Thoracic aorta (tissue), 2 donors: ENCODE measurements at regions not wholly inside any gene's neighbourhood (a gene's known extent, or its start where the extent isn't known, plus 50 kb on each side); places are given as distances from the start of the nearest gene placed in this dataset.

ENCODE experiments used
- ATAC-seq: fragments of 150-250 bp; one replicate; pipeline ENCODE4 v1.8.0; 2017; ENCODE audit warnings: low read depth; ENCODE audit not compliant: insufficient number of reproducible peaks, low FRiP score
- DNase-seq: peaks from one replicate; pipeline ENCODE4 v3.0.0-alpha.2; 2020; ENCODE audit warnings: low spot score
- H3K27ac ChIP-seq, 2 donors: fragments of 200-600 bp; sonication (generic); 1 replicate in 1 of 2; 2 replicates in 1 of 2; pipeline ENCODE4 v1.5.1; 2016; ENCODE audit warnings: mild to moderate bottlenecking in 2 of 2, moderate library complexity in 2 of 2
- H3K27me3 ChIP-seq: fragments of 200-600 bp; sonication (generic); replicated peaks from 2 replicates; pipeline ENCODE4 v1.6.0; 2016; ENCODE audit warnings: mild to moderate bottlenecking; ENCODE audit not compliant: insufficient read depth
- H3K36me3 ChIP-seq: fragments of 200-600 bp; sonication (generic); one replicate; pipeline ENCODE4 v1.5.1; 2016
- H3K4me1 ChIP-seq, 2 donors: fragments of 200-600 bp; sonication (generic); 1 replicate in 1 of 2; 2 replicates in 1 of 2; pipeline versions ENCODE4 v1.5.1 to v1.6.0; 2016; ENCODE audit warnings: low read depth in 2 of 2, mild to moderate bottlenecking in 1 of 2; ENCODE audit not compliant: control insufficient read depth in 1 of 2
- H3K4me3 ChIP-seq: fragments of 200-600 bp; sonication (generic); 2 replicates; pipeline ENCODE4 v1.5.1; 2016; ENCODE audit warnings: mild to moderate bottlenecking
- H3K9me3 ChIP-seq: fragments of 200-600 bp; sonication (generic); 2 replicates; pipeline ENCODE4 v1.5.1; 2016
- TF ChIP-seq, protein P1 (sequence below): fragments of 200-600 bp; sonication (generic); IDR thresholded peaks from one replicate; pipeline ENCODE4 v1.5.1; 2019; ENCODE audit warnings: antibody characterized with exemption

DNA sequence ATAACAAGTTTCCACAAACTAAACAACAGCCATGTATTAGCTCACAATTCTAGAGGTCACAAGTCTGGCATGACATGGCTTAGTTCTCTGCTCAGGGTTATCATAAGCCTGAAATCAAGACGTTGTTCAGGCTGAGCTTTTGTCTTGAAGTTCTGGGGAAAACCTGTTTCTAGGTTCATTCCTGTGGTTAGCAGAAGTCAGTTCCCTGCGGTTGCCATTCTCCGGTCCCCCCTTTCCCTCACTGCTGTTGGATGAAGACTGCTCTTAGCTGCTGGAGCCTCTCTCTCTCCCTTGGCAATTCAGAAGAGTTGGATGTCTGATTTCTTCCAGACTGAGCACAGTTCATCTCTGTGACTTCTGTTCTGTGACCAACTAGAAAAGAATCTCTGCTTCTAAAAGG is 962.6 kb downstream of the PCDH7 start:
- Histone ChIP-seq H3K36me3 (no peaks in the 10 kb centered on the region), H3K4me3 (no peak overlapping the region), H3K9me3 (no peaks in the 10 kb centered on the region), H3K27me3 (no peaks in the 10 kb centered on the region), H3K4me1 (no peaks in the 10 kb centered on the region), H3K27ac (no peak overlapping the region)
- TF ChIP-seq, protein P1, sequence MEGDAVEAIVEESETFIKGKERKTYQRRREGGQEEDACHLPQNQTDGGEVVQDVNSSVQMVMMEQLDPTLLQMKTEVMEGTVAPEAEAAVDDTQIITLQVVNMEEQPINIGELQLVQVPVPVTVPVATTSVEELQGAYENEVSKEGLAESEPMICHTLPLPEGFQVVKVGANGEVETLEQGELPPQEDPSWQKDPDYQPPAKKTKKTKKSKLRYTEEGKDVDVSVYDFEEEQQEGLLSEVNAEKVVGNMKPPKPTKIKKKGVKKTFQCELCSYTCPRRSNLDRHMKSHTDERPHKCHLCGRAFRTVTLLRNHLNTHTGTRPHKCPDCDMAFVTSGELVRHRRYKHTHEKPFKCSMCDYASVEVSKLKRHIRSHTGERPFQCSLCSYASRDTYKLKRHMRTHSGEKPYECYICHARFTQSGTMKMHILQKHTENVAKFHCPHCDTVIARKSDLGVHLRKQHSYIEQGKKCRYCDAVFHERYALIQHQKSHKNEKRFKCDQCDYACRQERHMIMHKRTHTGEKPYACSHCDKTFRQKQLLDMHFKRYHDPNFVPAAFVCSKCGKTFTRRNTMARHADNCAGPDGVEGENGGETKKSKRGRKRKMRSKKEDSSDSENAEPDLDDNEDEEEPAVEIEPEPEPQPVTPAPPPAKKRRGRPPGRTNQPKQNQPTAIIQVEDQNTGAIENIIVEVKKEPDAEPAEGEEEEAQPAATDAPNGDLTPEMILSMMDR, result no peak
- DNase-seq, result no peak
- ATAC-seq, result no peak

DNA sequence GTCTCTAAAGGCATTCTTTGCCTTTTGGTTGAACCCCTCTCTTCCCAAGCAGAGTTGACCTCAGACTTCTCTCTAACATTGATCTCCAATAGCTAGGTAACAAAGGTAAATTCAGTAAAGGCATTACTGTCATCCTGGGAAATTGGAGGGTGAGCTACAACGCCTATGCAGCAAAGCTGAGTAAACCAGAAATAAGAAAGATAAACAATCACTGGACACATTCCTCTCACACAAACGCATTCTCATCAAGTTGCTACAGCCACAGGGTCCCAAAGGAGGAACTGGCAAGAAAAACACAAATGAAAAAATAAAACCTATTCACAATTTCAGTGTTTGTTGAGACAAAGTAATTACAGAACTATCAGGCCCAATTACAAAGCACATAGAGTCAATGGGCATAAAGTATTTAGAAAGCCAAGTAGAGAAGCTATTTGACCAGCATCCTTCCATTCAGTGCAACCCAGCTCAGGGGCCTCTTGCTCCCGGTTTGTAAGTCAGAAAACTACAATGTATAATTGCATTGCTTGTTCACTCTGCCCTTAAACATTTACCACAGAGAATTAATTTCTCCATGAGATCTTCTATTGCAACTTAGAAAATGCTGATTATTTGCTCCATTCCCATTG is 967.7 kb downstream of the PCDH7 start:
- Histone ChIP-seq H3K27ac (no peak overlapping the region), H3K9me3 (no peaks in the 10 kb centered on the region), H3K4me1 (no peaks in the 10 kb centered on the region), H3K36me3 (no peaks in the 10 kb centered on the region), H3K4me3 (no peak overlapping the region), H3K27me3 (no peaks in the 10 kb centered on the region)
- ATAC-seq (no peak), DNase-seq (no peak)
- TF ChIP-seq, protein P1, result no peak

DNA sequence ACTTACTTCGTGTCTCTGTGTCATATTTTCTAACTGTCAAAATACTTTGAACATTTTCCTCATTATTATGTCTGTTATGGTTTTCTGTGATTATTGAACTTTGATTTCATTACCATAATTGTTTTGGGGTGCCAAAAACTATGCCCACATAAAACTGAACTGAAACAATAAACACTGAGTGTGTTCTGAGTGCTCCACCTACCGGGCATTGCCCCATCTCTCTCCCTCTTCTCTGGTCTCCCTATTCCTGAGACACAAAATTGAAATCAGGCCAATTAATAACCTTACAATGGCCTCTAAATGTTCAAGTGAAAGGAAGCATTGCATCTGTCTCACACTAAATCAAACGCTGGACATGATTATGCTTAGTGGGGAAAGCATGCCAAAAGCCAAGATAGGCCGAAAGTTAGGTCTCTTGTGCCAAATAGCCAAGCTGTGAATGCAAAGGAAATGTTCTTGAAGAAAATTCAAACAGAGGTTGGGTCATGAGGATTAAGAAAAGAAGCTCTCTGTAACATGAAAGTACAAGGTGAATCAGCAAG is 972.3 kb downstream of the PCDH7 start:
- TF ChIP-seq, protein P1, result no peak
- H3K4me3 ChIP-seq, result no peak overlapping the region
- no peaks in the 10 kb centered on the region for H3K36me3 ChIP-seq
- no peaks in the 10 kb centered on the region for H3K4me1 ChIP-seq
- H3K27ac ChIP-seq, result no peak overlapping the region
- no peaks in the 10 kb centered on the region for H3K9me3 ChIP-seq
- no peak for ATAC-seq
- H3K27me3 ChIP-seq, result no peaks in the 10 kb centered on the region
- DNase-seq, result no peak

DNA sequence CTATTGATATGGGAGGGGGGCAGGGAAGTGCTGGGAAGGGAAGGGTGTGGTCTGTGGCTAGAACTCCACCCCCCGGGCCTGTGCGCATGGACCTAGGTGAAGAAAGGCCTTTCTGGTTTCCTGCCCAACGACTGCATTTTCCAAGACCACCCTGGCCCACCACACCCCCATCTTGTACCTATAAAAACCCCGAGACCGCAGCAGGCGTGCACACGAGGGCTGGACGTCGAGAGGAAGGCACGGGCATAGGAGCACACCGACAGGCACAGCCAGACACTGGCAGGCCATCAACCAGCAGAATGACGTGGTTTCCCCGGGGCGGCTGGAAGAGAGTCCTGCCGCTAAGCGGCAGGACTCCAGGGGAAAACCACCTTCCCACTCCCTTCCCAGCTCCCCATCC is 981.1 kb downstream of the PCDH7 start:
- ATAC-seq, result no peak
- Histone ChIP-seq H3K4me1 (no peaks in the 10 kb centered on the region), H3K4me3 (no peak overlapping the region), H3K27me3 (no peaks in the 10 kb centered on the region), H3K9me3 (no peaks in the 10 kb centered on the region), H3K27ac (no peak overlapping the region), H3K36me3 (no peaks in the 10 kb centered on the region)
- TF ChIP-seq, protein P1, result no peak
- DNase-seq, result no peak

DNA sequence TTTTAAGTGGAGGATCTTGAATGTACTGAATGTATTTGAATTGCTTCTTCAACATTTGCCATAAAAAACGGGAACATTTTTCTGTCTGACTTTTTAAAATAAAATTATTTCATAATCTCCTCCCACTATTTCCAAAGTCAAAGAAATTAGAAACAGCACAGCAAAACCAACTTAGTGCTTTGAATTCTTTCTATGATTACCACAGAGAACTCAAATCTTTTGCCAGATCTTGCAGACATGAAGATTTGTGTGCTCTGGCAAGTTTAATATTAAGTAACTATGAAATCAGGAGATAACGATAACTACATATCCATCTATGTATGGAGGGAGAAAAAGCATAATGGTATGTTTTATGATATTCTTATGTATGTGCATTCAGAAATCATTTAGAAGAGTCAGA is 982.2 kb downstream of the PCDH7 start:
- no peak overlapping the region for H3K4me3 ChIP-seq
- no peaks in the 10 kb centered on the region for H3K27me3 ChIP-seq
- H3K9me3 ChIP-seq, result no peaks in the 10 kb centered on the region
- TF ChIP-seq, protein P1, result no peak
- H3K27ac ChIP-seq, result no peak overlapping the region
- H3K4me1 ChIP-seq, result no peaks in the 10 kb centered on the region
- DNase-seq (no peak), ATAC-seq (no peak)
- no peaks in the 10 kb centered on the region for H3K36me3 ChIP-seq
